Body of pancreas (tissue), 4 donors: ENCODE measurements at regions not wholly inside any gene's neighbourhood (a gene's known extent, or its start where the extent isn't known, plus 50 kb on each side); places are given as distances from the start of the nearest gene placed in this dataset.

Source experiments
- CTCF ChIP-seq, 7 experiments: fragments of 450-650 bp in 4 of 7; fragments of 200-600 bp in 3 of 7; sonication (generic) in 3 of 7; IDR thresholded peaks; one replicate each; pipeline ENCODE4 v1.5.1; 2016 to 2019; ENCODE audit warnings: antibody characterized with exemption in 7 of 7
- POLR2A ChIP-seq, 3 donors: fragments of 450-650 bp; IDR thresholded peaks; one replicate each; pipeline ENCODE4 v1.6.1; 2016; ENCODE audit warnings: antibody characterized with exemption in 3 of 3, mild to moderate bottlenecking in 2 of 3

DNA sequence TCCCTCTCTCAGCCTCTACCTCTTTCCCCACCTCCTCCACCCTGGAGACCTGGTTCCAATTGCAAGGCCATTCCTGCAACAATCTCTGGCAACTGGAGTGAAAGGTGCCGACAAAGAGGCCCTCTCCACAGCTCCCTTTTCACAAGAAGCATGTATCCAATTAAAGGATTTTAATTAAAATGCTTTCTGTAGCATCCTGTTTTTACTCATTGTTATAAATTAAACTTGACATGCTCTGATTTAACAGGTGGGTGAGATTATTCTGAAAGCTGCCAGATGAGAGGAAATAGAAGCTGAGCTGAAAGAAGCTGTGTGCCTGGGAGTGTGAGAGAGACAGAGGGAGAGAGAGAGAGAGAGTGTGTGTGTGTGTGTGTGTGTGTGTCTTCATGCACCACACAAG lies 160.5 kb downstream of the TBX15 start:
- TF ChIP-seq CTCF (IDR thresholded peaks at IDR 0.05) = no peak
- no peak for TF ChIP-seq POLR2A (IDR thresholded peaks at IDR 0.05)
